GM21825 (cell line): ENCODE measurements at regions not wholly inside any gene's neighbourhood (a gene's known extent, or its start where the extent isn't known, plus 50 kb on each side); places are given as distances from the start of the nearest gene placed in this dataset.

Source experiments
- ATAC-seq: cut with Tn5 transposase; IDR thresholded peaks from one replicate; pipeline ENCODE4 v1.9.1; 2021; ENCODE audit warnings: mild to moderate bottlenecking, moderate library complexity; ENCODE audit not compliant: unreplicated experiment

DNA sequence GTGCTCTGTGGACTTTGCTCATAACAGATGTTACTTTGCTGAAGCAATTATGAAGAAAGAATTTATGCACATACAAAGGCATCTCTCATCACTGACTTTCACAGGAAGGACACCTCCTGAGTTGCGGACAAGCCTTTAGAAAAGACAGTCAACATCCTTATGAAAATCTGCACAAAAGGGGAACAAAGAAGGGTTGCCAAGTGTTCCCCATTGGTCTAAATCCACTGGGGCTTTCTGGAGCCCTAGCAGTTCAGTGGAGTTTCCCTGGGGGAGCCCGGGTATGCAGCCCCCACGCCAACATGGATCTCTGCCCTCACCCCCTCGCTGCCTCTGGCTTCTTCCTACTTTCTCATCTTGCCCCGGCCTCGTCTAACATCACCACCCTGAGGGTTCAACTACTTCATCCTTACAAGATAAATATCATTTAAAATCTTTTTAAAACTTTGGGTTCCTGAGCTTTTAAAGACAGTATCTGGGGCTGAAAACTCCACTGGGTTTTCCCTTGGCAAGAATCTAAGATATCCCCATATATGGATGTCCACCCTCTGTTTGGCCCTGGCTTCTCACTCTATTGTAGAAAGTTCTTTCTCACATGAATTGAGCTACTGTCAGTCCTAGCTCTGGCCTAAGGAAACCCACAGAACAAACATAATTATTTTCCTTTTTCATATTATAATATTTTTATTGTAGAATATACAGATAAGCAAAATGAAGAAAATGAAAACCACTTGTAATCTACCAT lies 207.9 kb upstream of the RGMA start:
- ATAC-seq: no peak

DNA sequence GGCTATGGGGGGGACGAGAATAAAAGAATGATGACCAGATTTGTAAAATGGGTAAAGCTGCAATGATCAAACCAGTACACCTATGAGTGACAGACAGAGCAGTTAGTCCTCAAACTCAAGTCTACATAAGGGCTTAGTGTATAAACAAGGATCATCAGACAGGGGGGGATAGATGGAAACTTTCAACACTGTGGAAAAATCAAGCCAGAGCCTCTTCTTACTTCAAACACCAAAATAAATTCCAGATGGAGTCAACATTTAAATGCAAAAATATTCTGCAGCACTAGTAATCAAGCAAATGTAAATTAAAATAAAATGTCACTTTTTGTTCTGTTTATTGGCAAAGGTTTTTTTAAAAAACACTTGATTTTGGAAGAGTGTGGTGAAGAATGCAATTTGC lies 205.9 kb upstream of the RGMA start:
- no peak for ATAC-seq

DNA sequence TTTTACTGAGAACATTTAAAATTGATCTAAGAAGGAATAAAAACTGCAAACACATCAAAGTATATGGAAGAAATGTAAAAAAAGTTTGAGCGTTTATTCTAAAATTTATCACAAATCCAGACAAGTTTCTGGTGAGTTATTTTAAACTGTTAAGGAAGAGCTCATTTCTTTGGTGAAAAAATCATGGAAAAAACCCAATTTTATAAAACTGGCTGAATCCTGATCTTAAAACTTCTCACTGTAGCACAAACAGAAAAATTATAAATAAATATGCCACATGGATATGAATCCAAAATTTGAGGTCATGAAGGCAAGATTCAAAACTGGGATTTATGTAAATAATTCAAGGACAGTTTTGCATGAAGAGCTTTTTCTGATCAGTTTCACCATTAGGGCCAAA lies 205.1 kb upstream of the RGMA start:
- ATAC-seq: no peak

- no peak for ATAC-seq
Measured at GRCh38 chr15:93291380-93291779, 202.4 kb upstream of the RGMA start.

DNA sequence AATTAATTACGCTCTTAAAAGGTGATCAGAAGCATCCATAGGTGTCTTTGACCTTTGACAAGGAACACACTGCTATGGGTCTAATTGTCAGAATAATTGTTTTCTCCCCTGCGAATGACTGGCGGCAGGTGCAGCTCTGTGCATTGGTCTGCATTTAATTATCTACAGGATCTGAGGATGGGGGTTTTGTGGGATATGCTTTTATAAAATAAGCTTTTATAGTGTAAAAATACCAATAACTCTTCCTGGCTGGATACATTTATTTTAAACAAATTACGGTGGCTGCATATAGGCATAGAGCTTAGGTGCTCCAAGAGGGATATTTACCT lies 201.6 kb upstream of the RGMA start:
- no peak for ATAC-seq

DNA sequence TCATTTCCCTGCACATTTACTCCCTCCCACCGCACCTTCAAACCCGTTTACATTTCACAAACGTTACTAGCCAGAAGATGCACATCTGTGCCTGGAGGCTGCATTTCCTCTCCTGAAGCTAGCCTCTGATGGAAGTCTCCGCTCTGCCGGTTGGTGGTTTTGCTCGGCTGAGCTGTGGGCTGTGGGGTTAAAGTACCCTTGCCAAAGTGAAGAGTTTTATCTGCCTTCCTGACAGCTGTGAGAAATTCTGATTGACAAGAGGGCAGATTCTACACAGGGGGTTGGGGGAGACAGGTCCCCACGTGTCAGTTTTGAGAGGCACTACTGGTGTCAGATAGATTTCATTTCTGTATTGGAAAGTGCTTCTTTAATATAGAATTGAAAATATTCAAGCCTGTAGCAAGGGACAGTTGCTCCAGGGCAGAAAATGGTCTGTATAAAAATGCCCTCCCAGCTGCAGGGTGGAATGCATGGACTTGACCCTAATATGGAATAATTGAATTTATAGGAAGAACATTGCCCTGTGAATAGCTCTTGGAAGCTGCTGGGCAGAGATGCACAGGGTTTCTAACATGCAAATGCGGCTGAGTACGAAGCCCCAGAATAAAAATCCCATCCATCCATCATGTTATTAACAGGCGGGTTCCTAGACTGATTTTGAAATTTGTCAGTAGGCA lies 201.1 kb upstream of the RGMA start:
- ATAC-seq: no peak

DNA sequence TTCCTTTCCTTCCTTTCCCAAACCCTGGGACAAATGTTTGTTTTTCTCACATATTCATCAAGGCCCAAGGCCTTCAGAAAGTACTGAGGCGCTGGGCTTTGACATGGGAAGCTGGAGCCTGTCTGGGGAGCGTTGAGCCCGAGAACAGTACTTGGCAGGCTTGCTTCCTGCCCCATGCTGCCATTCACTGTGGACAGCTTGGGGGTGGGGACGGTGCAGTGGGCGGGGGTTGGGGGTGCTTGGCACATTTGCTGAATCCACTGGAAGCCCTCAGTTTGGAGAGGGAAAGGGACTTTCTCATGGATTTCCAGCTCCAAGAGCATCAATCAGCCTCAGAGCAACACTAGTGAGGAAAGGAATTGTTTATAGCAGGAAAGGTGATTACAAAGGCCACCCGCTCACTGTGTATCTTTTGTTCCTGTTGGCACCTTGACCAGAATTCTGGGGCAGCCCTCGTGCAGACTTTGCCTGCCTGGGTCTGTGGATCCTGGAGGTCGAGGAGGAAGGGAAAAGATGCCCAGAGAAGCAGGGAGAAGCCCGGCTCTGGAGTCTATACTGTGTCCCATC lies 199.8 kb upstream of the RGMA start:
- no peak for ATAC-seq

- ATAC-seq: no peak
Measured at GRCh38 chr15:93286446-93286845, 197.4 kb upstream of the RGMA start.

DNA sequence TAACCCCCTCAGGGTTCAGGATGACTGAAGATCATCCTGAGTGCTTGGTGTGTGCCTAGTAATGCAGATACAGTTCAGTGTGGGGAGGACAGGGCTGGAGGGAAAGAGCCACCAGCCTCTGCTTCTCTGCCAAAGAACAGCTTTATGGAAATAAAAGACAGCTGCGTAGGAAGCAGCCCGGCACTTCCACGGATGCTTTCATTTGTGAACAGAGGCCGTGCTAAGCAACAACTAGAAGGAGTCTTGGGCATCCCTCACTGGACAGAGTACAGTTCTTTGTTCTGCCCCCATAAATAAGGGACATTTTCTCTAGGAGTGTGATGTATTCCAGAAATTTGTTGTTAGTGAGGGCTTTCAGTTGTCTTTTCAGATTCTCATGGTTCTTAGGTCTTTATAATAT lies 194.8 kb upstream of the RGMA start:
- no peak for ATAC-seq

- no peak for ATAC-seq
Measured at GRCh38 chr15:93282808-93283207, 193.8 kb upstream of the RGMA start.

GRCh38 chr15:93278783-93279182 lies 189.8 kb upstream of the RGMA start:
- no peak for ATAC-seq

GRCh38 chr15:93278006-93278405 lies 189.0 kb upstream of the RGMA start:
- ATAC-seq: no peak

GRCh38 chr15:93274257-93274656 lies 185.2 kb upstream of the RGMA start:
- no peak for ATAC-seq

GRCh38 chr15:93271871-93272270 lies 182.9 kb upstream of the RGMA start:
- no peak for ATAC-seq

DNA sequence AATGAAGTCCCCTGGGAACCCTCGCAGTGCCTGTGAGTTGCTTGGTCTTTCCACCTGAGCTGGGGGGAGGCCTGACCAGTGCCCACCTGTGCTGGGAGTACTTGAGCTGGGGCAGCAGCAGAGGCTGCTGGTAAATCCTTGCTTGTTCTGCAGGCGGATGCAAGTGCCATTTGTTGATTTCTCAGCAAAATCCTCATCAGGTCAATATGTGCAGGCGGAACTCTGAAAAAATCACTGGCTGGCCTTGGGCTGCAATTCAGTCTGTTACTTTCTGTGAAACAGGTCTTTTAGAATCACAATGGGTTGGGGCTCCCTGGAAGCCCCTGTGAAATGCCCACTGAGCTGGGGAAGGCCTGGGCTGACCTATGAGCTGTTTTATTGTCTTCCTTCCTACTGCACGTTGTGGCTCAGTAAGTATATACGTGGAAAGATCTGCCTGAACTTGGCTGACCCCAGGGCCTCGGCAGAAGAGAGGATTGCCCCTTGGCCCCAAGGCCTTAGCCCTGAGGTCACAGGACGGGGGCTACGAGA lies 182.0 kb upstream of the RGMA start:
- no peak for ATAC-seq

DNA sequence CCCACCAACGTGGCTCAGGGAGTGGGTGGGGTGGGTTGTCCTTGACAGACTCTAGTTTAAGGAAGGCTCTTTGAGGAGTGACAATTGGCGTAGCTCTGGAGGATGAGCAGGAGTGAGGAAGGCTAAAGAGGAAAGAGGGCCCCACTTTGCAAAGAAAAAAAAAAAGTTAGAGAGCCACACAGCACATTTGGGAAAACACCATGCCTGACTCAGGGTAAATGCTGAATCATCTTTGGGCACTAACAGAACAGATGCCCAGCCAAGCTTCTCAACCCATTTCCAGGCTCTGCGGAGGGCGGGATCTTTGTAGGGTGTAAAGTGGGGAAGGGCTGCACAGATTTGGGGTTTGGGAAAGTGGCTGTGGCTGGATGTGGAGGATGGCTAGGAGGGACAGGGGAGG lies 179.1 kb upstream of the RGMA start:
- no peak for ATAC-seq

GRCh38 chr15:93266291-93266690 lies 177.3 kb upstream of the RGMA start:
- ATAC-seq: no peak

GRCh38 chr15:93265111-93265556 lies 176.1 kb upstream of the RGMA start:
- ATAC-seq: no peak

GRCh38 chr15:93261845-93262244 lies 172.8 kb upstream of the RGMA start:
- ATAC-seq: no peak

DNA sequence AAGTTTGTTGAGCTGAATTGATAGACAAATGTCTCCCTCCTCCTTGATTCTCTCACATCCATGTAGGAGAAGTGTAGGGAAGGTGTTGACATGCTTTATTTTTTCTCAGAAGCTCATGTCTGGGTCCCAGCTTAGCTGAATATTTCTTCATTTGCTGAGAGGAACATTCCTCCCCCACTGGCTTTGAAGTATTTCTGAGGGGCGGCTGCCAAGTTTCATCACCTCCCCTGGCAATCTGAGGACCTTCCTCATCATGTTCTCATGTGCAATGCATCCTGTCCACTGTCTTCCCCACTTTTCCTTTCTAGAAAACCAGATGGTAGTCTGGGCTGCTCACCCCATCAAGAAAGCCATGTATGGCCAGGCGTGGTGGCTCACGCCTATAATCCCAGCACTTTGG lies 168.9 kb upstream of the RGMA start:
- no peak for ATAC-seq

- ATAC-seq: no peak
Measured at GRCh38 chr15:93253681-93254080, 164.7 kb upstream of the RGMA start.

- ATAC-seq: no peak
Measured at GRCh38 chr15:93252780-93253179, 163.8 kb upstream of the RGMA start.
